ENCODE measurements at regions not wholly inside any gene's neighbourhood (a gene's known extent, or its start where the extent isn't known, plus 50 kb on each side); places are given as distances from the start of the nearest gene placed in this dataset.
A peak's percentile ranks its signal among the peaks of the same experiment; 100 is the strongest.

- H3K4me3 ChIP-seq (ENCODE audit: control insufficient read depth, low read depth, low read length) = no peak overlapping the region
- peak; percentile 24 for DNase-seq (ENCODE audit: low read depth)
- TF ChIP-seq, protein P1, sequence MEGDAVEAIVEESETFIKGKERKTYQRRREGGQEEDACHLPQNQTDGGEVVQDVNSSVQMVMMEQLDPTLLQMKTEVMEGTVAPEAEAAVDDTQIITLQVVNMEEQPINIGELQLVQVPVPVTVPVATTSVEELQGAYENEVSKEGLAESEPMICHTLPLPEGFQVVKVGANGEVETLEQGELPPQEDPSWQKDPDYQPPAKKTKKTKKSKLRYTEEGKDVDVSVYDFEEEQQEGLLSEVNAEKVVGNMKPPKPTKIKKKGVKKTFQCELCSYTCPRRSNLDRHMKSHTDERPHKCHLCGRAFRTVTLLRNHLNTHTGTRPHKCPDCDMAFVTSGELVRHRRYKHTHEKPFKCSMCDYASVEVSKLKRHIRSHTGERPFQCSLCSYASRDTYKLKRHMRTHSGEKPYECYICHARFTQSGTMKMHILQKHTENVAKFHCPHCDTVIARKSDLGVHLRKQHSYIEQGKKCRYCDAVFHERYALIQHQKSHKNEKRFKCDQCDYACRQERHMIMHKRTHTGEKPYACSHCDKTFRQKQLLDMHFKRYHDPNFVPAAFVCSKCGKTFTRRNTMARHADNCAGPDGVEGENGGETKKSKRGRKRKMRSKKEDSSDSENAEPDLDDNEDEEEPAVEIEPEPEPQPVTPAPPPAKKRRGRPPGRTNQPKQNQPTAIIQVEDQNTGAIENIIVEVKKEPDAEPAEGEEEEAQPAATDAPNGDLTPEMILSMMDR (conservative IDR thresholded peaks at IDR 0.05; ENCODE audit: control insufficient read depth, insufficient read depth, low read depth, low read length) = peak; percentile 37
Measured at GRCh38 chr5:168020542-168021294, 270.7 kb upstream of the WWC1 start.

GRCh38 chr5:168022446-168023169 lies 268.8 kb upstream of the WWC1 start:
- TF ChIP-seq, protein P1 (conservative IDR thresholded peaks at IDR 0.05; ENCODE audit: control insufficient read depth, insufficient read depth, low read depth, low read length) = no peak
- DNase-seq (ENCODE audit: low read depth) = no peak
- H3K4me3 ChIP-seq (ENCODE audit: control insufficient read depth, low read depth, low read length) = no peak overlapping the region

DNA sequence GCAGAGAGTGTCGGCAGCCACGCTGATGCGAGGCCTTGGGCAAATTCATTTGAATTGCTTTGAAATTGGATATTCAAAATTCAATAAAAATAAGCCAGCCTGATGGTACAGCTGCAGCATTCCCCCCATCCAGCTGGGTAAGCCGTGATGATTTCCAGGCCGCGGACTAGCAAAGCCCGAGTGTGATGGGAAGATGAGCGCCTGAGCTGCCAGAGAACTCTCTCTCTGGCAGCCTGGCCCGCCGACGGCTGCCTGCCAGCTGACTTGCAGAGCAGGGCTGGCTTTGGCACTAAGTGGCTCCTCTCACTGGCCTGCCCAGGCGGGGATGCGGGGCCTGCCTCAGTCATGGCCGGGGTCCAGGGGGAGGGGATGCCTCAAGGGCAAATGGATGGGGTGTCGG lies 268.3 kb upstream of the WWC1 start:
- TF ChIP-seq, protein P1 (conservative IDR thresholded peaks at IDR 0.05; ENCODE audit: control insufficient read depth, insufficient read depth, low read depth, low read length) = no peak
- DNase-seq (ENCODE audit: low read depth) = no peak
- no peak overlapping the region for H3K4me3 ChIP-seq (ENCODE audit: control insufficient read depth, low read depth, low read length)

DNA sequence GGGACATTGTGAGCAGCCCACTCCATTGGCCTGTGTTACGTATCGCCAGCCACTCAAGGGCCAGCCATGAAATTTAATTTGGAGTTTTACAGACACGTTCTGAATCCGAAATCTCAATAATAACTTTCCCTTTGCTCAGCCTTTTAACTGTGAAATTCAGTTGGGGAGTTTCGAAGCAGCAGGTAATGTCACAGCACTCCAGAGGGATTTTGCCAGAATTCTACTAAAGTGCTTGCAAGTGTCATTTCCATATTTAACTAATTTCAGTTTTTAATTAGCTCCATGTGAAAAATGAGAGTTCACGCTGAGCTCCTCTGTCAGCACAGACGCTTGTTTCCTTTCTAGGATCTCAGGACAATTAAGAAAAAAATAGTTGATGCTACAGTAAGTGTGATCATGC lies 267.1 kb upstream of the WWC1 start:
- no peak overlapping the region for H3K4me3 ChIP-seq (ENCODE audit: control insufficient read depth, low read depth, low read length)
- DNase-seq (ENCODE audit: low read depth) = no peak
- TF ChIP-seq, protein P1 (conservative IDR thresholded peaks at IDR 0.05; ENCODE audit: control insufficient read depth, insufficient read depth, low read depth, low read length) = no peak

GRCh38 chr5:168027007-168027406 lies 264.4 kb upstream of the WWC1 start:
- no peak for DNase-seq (ENCODE audit: low read depth)
- no peak overlapping the region for H3K4me3 ChIP-seq (ENCODE audit: control insufficient read depth, low read depth, low read length)
- TF ChIP-seq, protein P1 (conservative IDR thresholded peaks at IDR 0.05; ENCODE audit: control insufficient read depth, insufficient read depth, low read depth, low read length) = no peak

DNA sequence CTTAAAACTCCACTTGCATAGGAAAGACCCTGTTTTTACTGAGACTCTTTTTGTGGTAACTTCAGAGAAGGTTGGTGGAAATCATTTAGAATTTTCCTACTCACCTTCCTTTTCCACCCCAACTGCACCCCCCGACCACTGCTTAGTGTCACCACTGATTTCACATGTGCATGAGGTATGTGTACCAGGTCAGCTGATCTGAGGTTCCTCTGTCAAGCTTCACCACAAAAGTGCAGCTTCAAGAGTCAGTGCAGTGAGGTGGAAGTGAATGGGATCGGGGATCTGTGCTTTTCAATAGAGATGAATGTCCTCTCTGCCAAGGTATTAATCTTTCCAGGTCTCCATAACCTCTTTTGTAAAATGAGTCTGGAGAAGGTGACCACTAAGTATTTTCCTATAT lies 260.5 kb upstream of the WWC1 start:
- no peak for DNase-seq (ENCODE audit: low read depth)
- no peak overlapping the region for H3K4me3 ChIP-seq (ENCODE audit: control insufficient read depth, low read depth, low read length)
- TF ChIP-seq, protein P1 (conservative IDR thresholded peaks at IDR 0.05; ENCODE audit: control insufficient read depth, insufficient read depth, low read depth, low read length) = no peak
